ENCODE measurements at regions not wholly inside any gene's neighbourhood (a gene's known extent, or its start where the extent isn't known, plus 50 kb on each side); places are given as distances from the start of the nearest gene placed in this dataset.

DNA sequence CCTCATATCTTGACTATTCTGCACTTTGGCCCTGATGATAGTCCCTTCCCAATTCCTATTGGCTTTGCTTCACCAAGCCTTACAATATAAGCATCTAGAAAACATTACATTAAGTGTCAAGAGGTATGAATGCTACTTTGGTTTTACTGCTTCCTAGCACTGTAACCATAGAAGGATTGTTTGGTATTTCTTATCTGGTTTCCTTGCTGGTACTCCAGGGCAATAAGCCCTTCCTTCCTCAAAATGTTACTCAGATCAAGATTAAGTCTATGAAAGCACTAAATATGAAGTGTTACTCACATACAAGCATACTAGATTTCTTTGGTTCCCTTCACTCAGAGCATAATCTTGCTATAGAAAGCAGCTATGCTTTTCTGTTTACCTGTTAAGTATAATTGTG, 492.5 kb downstream of the ETV1 start:
- no peaks in the 10 kb centered on the region for H3K36me3 ChIP-seq (ENCODE audit: control insufficient read depth, insufficient read depth, low read length)
- no peaks in the 10 kb centered on the region for H3K27me3 ChIP-seq (ENCODE audit: control insufficient read depth, insufficient read depth, low read length)
- no peaks in the 10 kb centered on the region for H3K4me1 ChIP-seq (ENCODE audit: control insufficient read depth, insufficient read depth, low read length)
- no peak overlapping the region for H3K9ac ChIP-seq (ENCODE audit: low read length)
- no peaks in the 10 kb centered on the region for H3K9me3 ChIP-seq (ENCODE audit: control insufficient read depth, low read length)
- no peak overlapping the region for H3K4me3 ChIP-seq (ENCODE audit: low read length)

GRCh38 chr7:13508586-13508985, 480.9 kb downstream of the ETV1 start:
- Histone ChIP-seq H3K9me3 (ENCODE audit: control insufficient read depth, low read length) (no peaks in the 10 kb centered on the region), H3K36me3 (ENCODE audit: control insufficient read depth, insufficient read depth, low read length) (no peaks in the 10 kb centered on the region), H3K4me3 (ENCODE audit: low read length) (no peak overlapping the region), H3K27me3 (ENCODE audit: control insufficient read depth, insufficient read depth, low read length) (no peaks in the 10 kb centered on the region), H3K4me1 (ENCODE audit: control insufficient read depth, insufficient read depth, low read length) (no peaks in the 10 kb centered on the region), H3K9ac (ENCODE audit: low read length) (no peak overlapping the region)

- Histone ChIP-seq H3K4me3 (ENCODE audit: low read length) (no peak overlapping the region), H3K36me3 (ENCODE audit: control insufficient read depth, insufficient read depth, low read length) (no peaks in the 10 kb centered on the region), H3K27me3 (ENCODE audit: control insufficient read depth, insufficient read depth, low read length) (no peaks in the 10 kb centered on the region), H3K9me3 (ENCODE audit: control insufficient read depth, low read length) (no peaks in the 10 kb centered on the region), H3K4me1 (ENCODE audit: control insufficient read depth, insufficient read depth, low read length) (no peaks in the 10 kb centered on the region), H3K9ac (ENCODE audit: low read length) (no peak overlapping the region)
These were observed 470.7 kb downstream of the ETV1 start for GRCh38 chr7:13518738-13519137.

- H3K4me1 ChIP-seq (ENCODE audit: control insufficient read depth, insufficient read depth, low read length): no peaks in the 10 kb centered on the region
- no peak overlapping the region for H3K9ac ChIP-seq (ENCODE audit: low read length)
- H3K4me3 ChIP-seq (ENCODE audit: low read length): no peak overlapping the region
- no peaks in the 10 kb centered on the region for H3K27me3 ChIP-seq (ENCODE audit: control insufficient read depth, insufficient read depth, low read length)
- H3K36me3 ChIP-seq (ENCODE audit: control insufficient read depth, insufficient read depth, low read length): no peaks in the 10 kb centered on the region
- H3K9me3 ChIP-seq (ENCODE audit: control insufficient read depth, low read length): no peaks in the 10 kb centered on the region
These were observed 465.4 kb downstream of the ETV1 start for GRCh38 chr7:13524076-13524475.

DNA sequence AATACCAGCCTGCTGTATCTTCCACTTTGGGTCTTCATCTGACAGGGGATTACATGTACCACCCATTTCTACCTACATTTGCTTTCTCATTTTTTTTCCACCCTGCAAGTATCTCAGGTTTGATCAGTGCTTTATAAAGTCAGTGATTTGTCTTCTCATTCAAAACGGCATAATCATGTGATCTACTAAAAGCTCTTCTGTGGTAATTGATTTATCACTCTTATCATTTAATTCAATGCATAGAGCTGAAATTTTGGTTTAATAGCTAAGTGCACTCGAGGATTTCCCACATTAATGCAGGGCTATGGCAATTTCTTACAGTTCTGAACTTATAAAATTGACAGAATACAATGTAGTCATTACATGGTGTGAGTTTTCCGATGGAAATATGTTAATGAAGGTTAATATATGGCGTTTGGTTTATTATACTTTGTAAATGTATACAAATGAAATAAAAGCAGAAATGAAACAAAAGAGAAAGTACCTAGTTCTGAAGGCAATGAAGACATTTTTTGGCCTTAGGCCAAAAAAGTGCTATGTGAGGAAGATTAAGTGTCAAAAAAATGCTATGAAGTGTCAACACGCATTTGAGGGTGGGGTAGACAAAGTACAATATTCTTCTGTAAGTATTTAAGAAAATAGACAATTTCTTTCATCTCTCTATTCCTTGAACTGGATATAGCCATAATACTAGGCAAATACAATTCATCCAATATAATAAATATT, 457.3 kb downstream of the ETV1 start:
- Histone ChIP-seq H3K4me1 (ENCODE audit: control insufficient read depth, insufficient read depth, low read length) (no peaks in the 10 kb centered on the region), H3K36me3 (ENCODE audit: control insufficient read depth, insufficient read depth, low read length) (no peaks in the 10 kb centered on the region), H3K4me3 (ENCODE audit: low read length) (no peak overlapping the region), H3K9me3 (ENCODE audit: control insufficient read depth, low read length) (no peaks in the 10 kb centered on the region), H3K27me3 (ENCODE audit: control insufficient read depth, insufficient read depth, low read length) (no peaks in the 10 kb centered on the region), H3K9ac (ENCODE audit: low read length) (no peak overlapping the region)

- Histone ChIP-seq H3K27me3 (ENCODE audit: control insufficient read depth, insufficient read depth, low read length) (no peaks in the 10 kb centered on the region), H3K4me1 (ENCODE audit: control insufficient read depth, insufficient read depth, low read length) (no peaks in the 10 kb centered on the region), H3K4me3 (ENCODE audit: low read length) (no peak overlapping the region), H3K9ac (ENCODE audit: low read length) (no peak overlapping the region), H3K9me3 (ENCODE audit: control insufficient read depth, low read length) (no peaks in the 10 kb centered on the region), H3K36me3 (ENCODE audit: control insufficient read depth, insufficient read depth, low read length) (no peaks in the 10 kb centered on the region)
These were observed 450.8 kb downstream of the ETV1 start for GRCh38 chr7:13538669-13539068.

DNA sequence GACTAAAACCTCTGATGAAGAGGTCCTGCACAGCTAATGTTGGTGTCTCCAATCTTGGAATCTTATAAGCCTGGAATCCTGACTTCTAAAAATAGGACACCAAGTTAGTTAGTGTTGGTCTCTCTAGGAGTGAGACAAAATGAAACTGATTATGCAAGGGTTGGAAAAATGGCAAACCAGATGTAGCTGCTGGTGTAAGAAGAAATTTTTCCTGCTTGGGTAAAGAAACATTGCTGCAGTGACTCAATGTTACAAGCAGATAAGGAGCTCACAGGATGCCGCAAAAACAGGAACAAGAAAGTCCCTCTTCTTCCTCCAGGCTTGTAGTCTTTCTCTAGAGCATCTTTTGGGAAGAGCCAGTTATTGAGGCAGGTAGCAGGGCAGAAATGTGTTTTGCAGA, 449.0 kb downstream of the ETV1 start:
- Histone ChIP-seq H3K4me1 (ENCODE audit: control insufficient read depth, insufficient read depth, low read length) (no peaks in the 10 kb centered on the region), H3K9ac (ENCODE audit: low read length) (no peak overlapping the region), H3K36me3 (ENCODE audit: control insufficient read depth, insufficient read depth, low read length) (no peaks in the 10 kb centered on the region), H3K27me3 (ENCODE audit: control insufficient read depth, insufficient read depth, low read length) (no peaks in the 10 kb centered on the region), H3K4me3 (ENCODE audit: low read length) (no peak overlapping the region), H3K9me3 (ENCODE audit: control insufficient read depth, low read length) (no peaks in the 10 kb centered on the region)

DNA sequence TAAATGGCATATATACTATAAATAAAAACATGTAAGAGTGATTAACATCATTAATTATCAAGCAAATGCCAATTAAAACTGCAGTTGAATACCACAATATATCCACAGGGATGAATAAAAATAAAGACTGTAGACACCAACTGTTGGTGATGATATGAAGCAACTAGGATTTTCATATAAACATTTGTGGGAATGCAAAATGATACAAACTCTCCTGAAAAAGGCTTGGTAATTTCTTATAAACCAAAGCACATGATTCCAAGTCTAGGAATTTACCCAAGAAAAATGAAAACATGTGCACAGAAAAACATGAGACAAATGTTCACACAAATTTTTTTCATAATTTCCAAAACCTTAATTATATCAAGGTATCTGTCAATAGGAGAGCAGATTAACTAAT, 448.1 kb downstream of the ETV1 start:
- Histone ChIP-seq H3K9ac (ENCODE audit: low read length) (no peak overlapping the region), H3K9me3 (ENCODE audit: control insufficient read depth, low read length) (no peaks in the 10 kb centered on the region), H3K4me1 (ENCODE audit: control insufficient read depth, insufficient read depth, low read length) (no peaks in the 10 kb centered on the region), H3K4me3 (ENCODE audit: low read length) (no peak overlapping the region), H3K27me3 (ENCODE audit: control insufficient read depth, insufficient read depth, low read length) (no peaks in the 10 kb centered on the region), H3K36me3 (ENCODE audit: control insufficient read depth, insufficient read depth, low read length) (no peaks in the 10 kb centered on the region)

DNA sequence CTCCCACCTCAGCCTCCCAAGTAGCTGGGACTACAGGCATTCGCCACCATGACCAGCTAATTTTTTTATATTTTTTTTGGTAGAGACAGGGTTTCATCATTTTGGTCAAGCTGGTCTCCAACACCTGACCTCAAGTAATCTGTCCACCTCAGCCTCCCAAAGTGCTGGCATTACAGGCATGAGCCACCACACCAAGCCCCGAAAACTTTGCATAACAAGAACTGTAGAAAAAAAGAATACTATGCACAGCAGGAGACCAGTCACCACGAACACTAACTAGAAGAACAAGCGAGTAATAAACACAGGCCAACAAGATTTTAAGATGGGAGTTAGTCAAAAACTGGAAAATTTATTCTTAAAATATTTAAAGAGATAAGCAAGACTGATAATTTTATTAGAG, 447.0 kb downstream of the ETV1 start:
- Histone ChIP-seq H3K9ac (ENCODE audit: low read length) (no peak overlapping the region), H3K4me1 (ENCODE audit: control insufficient read depth, insufficient read depth, low read length) (no peaks in the 10 kb centered on the region), H3K27me3 (ENCODE audit: control insufficient read depth, insufficient read depth, low read length) (no peaks in the 10 kb centered on the region), H3K36me3 (ENCODE audit: control insufficient read depth, insufficient read depth, low read length) (no peaks in the 10 kb centered on the region), H3K4me3 (ENCODE audit: low read length) (no peak overlapping the region), H3K9me3 (ENCODE audit: control insufficient read depth, low read length) (no peaks in the 10 kb centered on the region)

DNA sequence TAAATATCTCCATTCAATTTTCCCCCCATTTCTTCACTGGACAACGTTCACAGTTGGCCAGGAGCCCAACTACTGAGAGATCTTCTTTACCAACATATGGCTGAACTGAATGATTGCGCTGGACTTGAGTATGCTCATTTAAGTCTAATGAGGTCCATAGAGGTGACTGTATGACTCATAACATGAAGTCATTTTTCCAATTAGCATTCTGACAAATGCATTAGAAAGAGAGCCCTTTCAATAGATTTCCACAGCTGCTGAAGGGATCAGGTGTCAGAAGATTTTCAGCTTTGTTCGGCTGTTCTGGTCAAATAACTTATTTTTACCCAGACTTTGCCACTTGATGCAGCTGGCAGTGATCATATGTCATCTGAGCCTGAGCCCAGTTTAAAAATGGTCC, 438.0 kb downstream of the ETV1 start:
- H3K9ac ChIP-seq (ENCODE audit: low read length): no peak overlapping the region
- H3K36me3 ChIP-seq (ENCODE audit: control insufficient read depth, insufficient read depth, low read length): no peaks in the 10 kb centered on the region
- no peak overlapping the region for H3K4me3 ChIP-seq (ENCODE audit: low read length)
- no peaks in the 10 kb centered on the region for H3K9me3 ChIP-seq (ENCODE audit: control insufficient read depth, low read length)
- H3K27me3 ChIP-seq (ENCODE audit: control insufficient read depth, insufficient read depth, low read length): no peaks in the 10 kb centered on the region
- no peaks in the 10 kb centered on the region for H3K4me1 ChIP-seq (ENCODE audit: control insufficient read depth, insufficient read depth, low read length)

DNA sequence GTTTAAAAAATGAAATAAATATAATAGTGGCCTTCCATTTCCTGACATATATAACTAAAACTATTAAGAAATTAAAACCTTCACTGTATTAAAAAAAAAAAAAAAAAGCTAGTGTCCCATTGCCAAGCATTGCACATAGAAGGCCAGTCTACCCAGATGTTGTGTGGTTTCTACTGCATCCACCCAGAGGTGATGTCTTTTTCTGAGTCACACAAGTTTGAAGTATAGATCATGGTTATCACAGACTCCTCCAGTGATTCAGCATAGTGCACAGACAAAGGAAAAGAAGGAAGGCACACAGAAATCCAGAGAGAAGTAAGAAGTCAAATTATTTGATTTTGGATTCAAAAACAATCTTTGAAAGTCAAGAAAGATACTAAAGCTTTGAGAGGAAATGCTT, 429.0 kb downstream of the ETV1 start:
- Histone ChIP-seq H3K9me3 (ENCODE audit: control insufficient read depth, low read length) (no peaks in the 10 kb centered on the region), H3K9ac (ENCODE audit: low read length) (no peak overlapping the region), H3K4me3 (ENCODE audit: low read length) (no peak overlapping the region), H3K4me1 (ENCODE audit: control insufficient read depth, insufficient read depth, low read length) (no peaks in the 10 kb centered on the region), H3K27me3 (ENCODE audit: control insufficient read depth, insufficient read depth, low read length) (no peaks in the 10 kb centered on the region), H3K36me3 (ENCODE audit: control insufficient read depth, insufficient read depth, low read length) (no peaks in the 10 kb centered on the region)

DNA sequence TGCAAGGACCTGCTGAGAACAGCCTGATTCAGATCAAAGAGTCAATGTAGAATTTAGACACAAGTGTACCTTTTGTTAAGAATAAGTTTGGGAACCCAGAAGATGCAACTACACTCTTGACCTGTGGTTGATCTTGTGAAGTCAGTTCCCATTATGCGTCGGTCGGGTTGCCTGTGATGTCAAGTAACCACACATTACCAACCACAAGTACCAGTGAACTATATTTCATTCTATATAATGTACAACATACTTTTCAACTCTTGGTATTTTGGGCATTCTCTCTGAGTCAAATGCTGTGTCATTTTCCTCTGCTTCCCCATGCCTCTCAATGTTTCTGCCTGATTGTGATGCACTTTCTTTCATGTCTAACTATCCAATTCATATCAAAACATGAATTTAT, 426.2 kb downstream of the ETV1 start:
- H3K9me3 ChIP-seq (ENCODE audit: control insufficient read depth, low read length): no peaks in the 10 kb centered on the region
- no peaks in the 10 kb centered on the region for H3K36me3 ChIP-seq (ENCODE audit: control insufficient read depth, insufficient read depth, low read length)
- no peaks in the 10 kb centered on the region for H3K27me3 ChIP-seq (ENCODE audit: control insufficient read depth, insufficient read depth, low read length)
- no peak overlapping the region for H3K9ac ChIP-seq (ENCODE audit: low read length)
- H3K4me3 ChIP-seq (ENCODE audit: low read length): no peak overlapping the region
- H3K4me1 ChIP-seq (ENCODE audit: control insufficient read depth, insufficient read depth, low read length): no peaks in the 10 kb centered on the region

- H3K4me1 ChIP-seq (ENCODE audit: control insufficient read depth, insufficient read depth, low read length): no peaks in the 10 kb centered on the region
- no peaks in the 10 kb centered on the region for H3K36me3 ChIP-seq (ENCODE audit: control insufficient read depth, insufficient read depth, low read length)
- no peak overlapping the region for H3K9ac ChIP-seq (ENCODE audit: low read length)
- no peaks in the 10 kb centered on the region for H3K27me3 ChIP-seq (ENCODE audit: control insufficient read depth, insufficient read depth, low read length)
- H3K9me3 ChIP-seq (ENCODE audit: control insufficient read depth, low read length): no peaks in the 10 kb centered on the region
- H3K4me3 ChIP-seq (ENCODE audit: low read length): no peak overlapping the region
These were observed 425.8 kb downstream of the ETV1 start for GRCh38 chr7:13563680-13564079.
